ENCODE measurements at regions not wholly inside any gene's neighbourhood (a gene's known extent, or its start where the extent isn't known, plus 50 kb on each side); places are given as distances from the start of the nearest gene placed in this dataset.

DNA sequence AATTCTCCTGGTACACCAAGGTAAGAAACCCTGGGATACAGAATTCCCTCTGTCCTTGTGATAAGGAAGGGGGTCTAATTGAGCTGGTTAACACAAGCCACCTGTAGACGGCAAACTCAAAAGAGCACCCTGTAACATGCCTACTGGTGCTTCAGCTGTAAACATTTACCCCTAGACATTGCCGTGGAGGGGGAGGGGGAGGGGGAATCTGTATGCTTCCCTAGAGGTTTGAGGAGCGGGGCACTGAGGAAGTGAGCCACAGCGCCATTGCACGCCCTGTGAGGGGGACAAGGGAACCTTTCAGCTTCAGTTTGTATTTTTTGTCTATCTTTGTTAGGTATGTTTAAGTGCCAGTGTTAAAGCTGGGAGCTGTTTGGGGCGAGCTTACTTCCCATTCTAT, 99.8 kb downstream of the AASDHPPT start:
- Mint-ChIP-seq H3K27me3 (peaks cover 0 to 2% of the 10 kb centered on the region in 2 donors), H3K36me3 (no peaks in the 10 kb centered on the region), H3K4me1 (no peaks in the 10 kb centered on the region), H3K27ac (no peak overlapping the region), H3K4me3 (no peak overlapping the region), H3K9me3 (peaks cover 4 to 7% (median 5%) of the 10 kb centered on the region in 3 donors)
- Histone ChIP-seq H3K4me3 (ENCODE audit: control insufficient read depth in 1 of 2, extremely low read depth in 1 of 2, low read length in 1 of 2) (no peak overlapping the region), H3K4me1 (ENCODE audit: control insufficient read depth in 1 of 2, extremely low read depth in 1 of 2, insufficient read depth in 2 of 2, low read length in 2 of 2) (no peaks in the 10 kb centered on the region), H3K27me3 (replicated peaks in 1 of 2; ENCODE audit: control insufficient read depth in 2 of 2, extremely low read depth in 1 of 2, insufficient read depth in 2 of 2, low read length in 1 of 2) (no peaks in the 10 kb centered on the region), H3K9me3 (no peaks in the 10 kb centered on the region), H3K27ac (ENCODE audit: low read length) (no peak overlapping the region), H3K36me3 (ENCODE audit: control insufficient read depth in 2 of 2, extremely low read depth in 1 of 2, insufficient read depth in 1 of 2, low read length in 1 of 2) (no peaks in the 10 kb centered on the region)
- no peak for ATAC-seq (replicated peaks in 1 of 4)
- ChIA-PET CTCF (no interaction called here), POLR2A (no interaction called here)
- DNase-seq: no peak
- 60% methylated on average over 1 of the region's 6 CpGs for WGBS (ENCODE audit: insufficient coverage)

DNA sequence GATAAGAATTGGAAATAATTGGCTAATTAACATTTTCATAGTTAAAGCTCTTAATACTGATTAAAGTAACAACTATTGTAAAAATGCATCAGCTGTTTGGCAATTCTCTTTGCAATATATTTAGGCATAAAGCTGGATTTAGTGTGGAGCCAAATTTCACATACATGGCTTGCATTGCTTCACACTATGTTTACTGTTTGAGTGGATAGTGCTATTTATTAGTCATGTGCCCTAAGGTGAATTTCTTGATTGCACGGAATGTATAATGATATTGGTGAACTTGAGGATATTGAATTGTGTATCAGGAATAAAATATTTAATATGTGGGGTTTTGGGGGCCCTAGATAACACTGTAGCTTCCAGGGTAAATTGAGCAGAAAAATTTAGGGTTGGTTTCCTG, 100.9 kb downstream of the AASDHPPT start:
- no peaks in the 10 kb centered on the region for H3K9me3 ChIP-seq
- WGBS (ENCODE audit: insufficient coverage): 20% methylated on average over 1 of the region's 1 CpG
- H3K4me1 Mint-ChIP-seq: no peaks in the 10 kb centered on the region
- H3K36me3 ChIP-seq (ENCODE audit: control insufficient read depth in 2 of 2, extremely low read depth in 1 of 2, insufficient read depth in 1 of 2, low read length in 1 of 2): no peaks in the 10 kb centered on the region
- no peak overlapping the region for H3K4me3 Mint-ChIP-seq
- H3K27ac ChIP-seq (ENCODE audit: low read length): no peak overlapping the region
- POLR2A ChIA-PET: no interaction called here
- ATAC-seq (replicated peaks in 1 of 4) (no peak), DNase-seq (no peak)
- no peaks in the 10 kb centered on the region for H3K27me3 ChIP-seq (replicated peaks in 1 of 2; ENCODE audit: control insufficient read depth in 2 of 2, extremely low read depth in 1 of 2, insufficient read depth in 2 of 2, low read length in 1 of 2)
- H3K4me1 ChIP-seq (ENCODE audit: control insufficient read depth in 1 of 2, extremely low read depth in 1 of 2, insufficient read depth in 2 of 2, low read length in 2 of 2): no peaks in the 10 kb centered on the region
- peaks cover 4 to 10% (median 5%) of the 10 kb centered on the region in 3 donors for H3K9me3 Mint-ChIP-seq
- no peak overlapping the region for H3K4me3 ChIP-seq (ENCODE audit: control insufficient read depth in 1 of 2, extremely low read depth in 1 of 2, low read length in 1 of 2)
- no peaks in the 10 kb centered on the region for H3K36me3 Mint-ChIP-seq
- CTCF ChIA-PET: no interaction called here
- H3K27ac Mint-ChIP-seq: no peak overlapping the region
- peaks cover 0 to 2% of the 10 kb centered on the region in 2 donors for H3K27me3 Mint-ChIP-seq

DNA sequence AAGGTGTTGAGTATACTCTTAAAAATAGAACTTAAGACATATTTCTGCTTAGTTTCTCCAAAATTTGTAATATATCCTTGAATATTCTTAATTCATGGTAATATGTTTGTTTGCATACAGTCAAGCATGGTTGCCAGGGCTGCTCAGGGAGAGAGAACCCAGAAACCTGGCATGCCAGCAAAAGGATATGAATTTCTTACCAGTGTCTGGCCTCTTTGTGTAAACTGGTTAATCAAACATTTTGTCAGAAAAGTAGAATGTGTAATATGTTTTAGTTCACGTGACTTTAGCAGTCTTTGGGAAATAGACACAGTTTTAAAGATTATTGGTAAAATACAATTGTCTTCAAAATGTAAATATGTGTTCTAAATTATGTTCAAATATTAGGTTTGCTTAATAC, 101.6 kb downstream of the AASDHPPT start:
- Mint-ChIP-seq H3K27me3 (peaks cover 0 to 2% of the 10 kb centered on the region in 2 donors), H3K9me3 (peaks cover 4 to 10% (median 5%) of the 10 kb centered on the region in 3 donors), H3K4me3 (no peak overlapping the region), H3K27ac (no peak overlapping the region), H3K4me1 (no peaks in the 10 kb centered on the region), H3K36me3 (no peaks in the 10 kb centered on the region)
- CTCF ChIA-PET: no interaction called here
- Histone ChIP-seq H3K36me3 (ENCODE audit: control insufficient read depth in 2 of 2, extremely low read depth in 1 of 2, insufficient read depth in 1 of 2, low read length in 1 of 2) (no peaks in the 10 kb centered on the region), H3K4me1 (ENCODE audit: control insufficient read depth in 1 of 2, extremely low read depth in 1 of 2, insufficient read depth in 2 of 2, low read length in 2 of 2) (no peaks in the 10 kb centered on the region), H3K27ac (ENCODE audit: low read length) (no peak overlapping the region), H3K27me3 (replicated peaks in 1 of 2; ENCODE audit: control insufficient read depth in 2 of 2, extremely low read depth in 1 of 2, insufficient read depth in 2 of 2, low read length in 1 of 2) (no peaks in the 10 kb centered on the region), H3K9me3 (no peaks in the 10 kb centered on the region), H3K4me3 (ENCODE audit: control insufficient read depth in 1 of 2, extremely low read depth in 1 of 2, low read length in 1 of 2) (no peak overlapping the region)
- DNase-seq (no peak), ATAC-seq (replicated peaks in 1 of 4) (no peak)
- WGBS (ENCODE audit: insufficient coverage): no CpG with 5 or more reads among the region's 1 CpG
- POLR2A ChIA-PET: no interaction called here

DNA sequence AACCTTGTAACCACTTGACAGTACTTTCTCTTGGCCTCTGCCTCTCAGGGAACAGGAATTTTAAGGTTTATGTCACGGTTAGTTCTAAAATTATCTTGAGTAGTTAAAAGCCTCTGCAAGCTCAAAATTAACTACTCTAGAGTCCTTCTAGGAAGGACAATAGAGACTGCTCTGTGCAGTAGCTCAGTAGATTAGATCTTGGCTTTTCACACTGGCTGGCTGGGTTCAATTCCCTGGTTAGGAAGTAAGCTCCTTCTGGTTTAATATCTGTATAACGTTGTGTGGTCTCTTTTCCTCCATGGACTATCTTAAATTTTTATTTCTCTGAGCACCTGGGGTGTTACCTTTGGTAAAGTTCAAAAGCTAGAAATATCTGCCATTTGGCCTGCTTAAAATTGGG, 109.2 kb downstream of the AASDHPPT start:
- ATAC-seq (replicated peaks in 1 of 4) (no peak), DNase-seq (no peak)
- no peaks in the 10 kb centered on the region for H3K27me3 ChIP-seq (replicated peaks in 1 of 2; ENCODE audit: control insufficient read depth in 2 of 2, extremely low read depth in 1 of 2, insufficient read depth in 2 of 2, low read length in 1 of 2)
- Mint-ChIP-seq H3K9me3 (peaks cover 0 to 6% (median 4%) of the 10 kb centered on the region in 3 donors), H3K27me3 (no peaks in the 10 kb centered on the region), H3K4me3 (no peak overlapping the region), H3K27ac (no peak overlapping the region), H3K4me1 (no peaks in the 10 kb centered on the region), H3K36me3 (no peaks in the 10 kb centered on the region)
- H3K9me3 ChIP-seq: no peaks in the 10 kb centered on the region
- H3K4me1 ChIP-seq (ENCODE audit: control insufficient read depth in 1 of 2, extremely low read depth in 1 of 2, insufficient read depth in 2 of 2, low read length in 2 of 2): no peaks in the 10 kb centered on the region
- no peak overlapping the region for H3K27ac ChIP-seq (ENCODE audit: low read length)
- WGBS (ENCODE audit: insufficient coverage): no CpG with 5 or more reads among the region's 2 CpGs
- CTCF ChIA-PET: no interaction called here
- POLR2A ChIA-PET: no interaction called here
- H3K36me3 ChIP-seq (ENCODE audit: control insufficient read depth in 2 of 2, extremely low read depth in 1 of 2, insufficient read depth in 1 of 2, low read length in 1 of 2): no peaks in the 10 kb centered on the region
- H3K4me3 ChIP-seq (ENCODE audit: control insufficient read depth in 1 of 2, extremely low read depth in 1 of 2, low read length in 1 of 2): no peak overlapping the region

DNA sequence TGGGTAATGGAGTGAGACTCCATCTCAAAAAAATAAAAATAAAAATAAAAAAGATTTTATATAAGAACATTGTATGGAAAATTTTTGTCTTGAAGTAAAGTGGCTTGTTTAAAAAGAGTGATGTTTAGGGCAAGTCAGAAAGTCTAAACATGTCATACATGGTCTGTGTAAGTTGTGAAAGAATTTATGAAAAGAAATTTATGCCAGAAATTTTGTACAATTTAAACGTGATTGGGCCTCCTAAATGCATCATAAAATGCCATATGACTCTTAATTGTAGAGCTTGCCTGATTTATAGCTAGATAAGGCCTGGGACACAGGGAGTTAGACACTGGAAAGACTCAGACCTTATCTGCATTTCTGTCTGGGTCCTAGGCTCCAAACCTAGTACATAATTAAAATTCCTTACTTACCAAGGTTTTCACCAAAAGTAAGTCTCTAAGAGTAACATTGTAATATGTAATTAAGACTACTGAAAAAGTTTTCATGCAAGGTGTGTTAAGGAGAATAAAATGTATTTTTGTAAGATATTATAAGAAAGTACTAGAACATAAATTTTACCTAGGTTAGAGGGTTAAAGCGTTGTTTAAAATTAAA, 110.5 kb downstream of the AASDHPPT start:
- H3K4me1 Mint-ChIP-seq: no peaks in the 10 kb centered on the region
- ChIA-PET CTCF (interaction anchor here in 1 of 2 donors (0.7 kb wide), 1 partner anchor 13 kb away, joined by 3 read pairs; no protein-coding TSS in a partner anchor), POLR2A (no interaction called here)
- H3K4me1 ChIP-seq (ENCODE audit: control insufficient read depth in 1 of 2, extremely low read depth in 1 of 2, insufficient read depth in 2 of 2, low read length in 2 of 2): no peaks in the 10 kb centered on the region
- H3K9me3 ChIP-seq: no peaks in the 10 kb centered on the region
- H3K27me3 Mint-ChIP-seq: no peaks in the 10 kb centered on the region
- WGBS (ENCODE audit: insufficient coverage): no CpG with 5 or more reads among the region's 2 CpGs
- H3K4me3 Mint-ChIP-seq: no peak overlapping the region
- no peaks in the 10 kb centered on the region for H3K9me3 Mint-ChIP-seq
- H3K27ac Mint-ChIP-seq: no peak overlapping the region
- H3K4me3 ChIP-seq (ENCODE audit: control insufficient read depth in 1 of 2, extremely low read depth in 1 of 2, low read length in 1 of 2): no peak overlapping the region
- H3K27ac ChIP-seq (ENCODE audit: low read length): no peak overlapping the region
- ATAC-seq (replicated peaks in 1 of 4) (no peak), DNase-seq (no peak)
- no peaks in the 10 kb centered on the region for H3K36me3 Mint-ChIP-seq
- H3K36me3 ChIP-seq (ENCODE audit: control insufficient read depth in 2 of 2, extremely low read depth in 1 of 2, insufficient read depth in 1 of 2, low read length in 1 of 2): no peaks in the 10 kb centered on the region
- H3K27me3 ChIP-seq (replicated peaks in 1 of 2; ENCODE audit: control insufficient read depth in 2 of 2, extremely low read depth in 1 of 2, insufficient read depth in 2 of 2, low read length in 1 of 2): no peaks in the 10 kb centered on the region

DNA sequence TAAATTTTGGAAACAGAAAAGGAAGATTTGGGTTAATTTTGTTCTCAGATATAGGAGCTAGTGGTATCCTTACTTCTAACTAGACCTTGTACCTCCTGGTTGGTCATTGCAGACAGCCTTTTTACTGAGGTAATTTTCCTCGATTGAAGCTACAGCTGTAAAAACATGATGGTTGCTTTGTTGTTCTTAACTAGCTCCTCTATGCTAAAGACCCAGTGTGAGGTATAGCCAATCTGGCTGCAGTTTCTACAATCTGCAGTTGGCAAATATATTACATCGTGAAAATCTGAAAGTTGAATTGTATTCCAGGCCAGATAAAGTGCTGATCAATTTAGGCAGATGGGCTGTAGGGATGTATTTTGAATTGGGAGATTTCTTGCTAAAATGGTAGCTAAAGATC, 116.5 kb downstream of the AASDHPPT start:
- H3K36me3 ChIP-seq (ENCODE audit: control insufficient read depth in 2 of 2, extremely low read depth in 1 of 2, insufficient read depth in 1 of 2, low read length in 1 of 2): no peaks in the 10 kb centered on the region
- Mint-ChIP-seq H3K9me3 (no peaks in the 10 kb centered on the region), H3K4me3 (no peak overlapping the region), H3K27ac (no peak overlapping the region), H3K27me3 (peaks cover 0 to 3% of the 10 kb centered on the region in 2 donors), H3K4me1 (no peaks in the 10 kb centered on the region), H3K36me3 (no peaks in the 10 kb centered on the region)
- no peak overlapping the region for H3K4me3 ChIP-seq (ENCODE audit: control insufficient read depth in 1 of 2, extremely low read depth in 1 of 2, low read length in 1 of 2)
- H3K27ac ChIP-seq (ENCODE audit: low read length): no peak overlapping the region
- DNase-seq (no peak), ATAC-seq (replicated peaks in 1 of 4) (no peak)
- H3K9me3 ChIP-seq: no peaks in the 10 kb centered on the region
- H3K4me1 ChIP-seq (ENCODE audit: control insufficient read depth in 1 of 2, extremely low read depth in 1 of 2, insufficient read depth in 2 of 2, low read length in 2 of 2): no peaks in the 10 kb centered on the region
- POLR2A ChIA-PET: no interaction called here
- H3K27me3 ChIP-seq (replicated peaks in 1 of 2; ENCODE audit: control insufficient read depth in 2 of 2, extremely low read depth in 1 of 2, insufficient read depth in 2 of 2, low read length in 1 of 2): no peaks in the 10 kb centered on the region
- 40% methylated on average over 1 of the region's 2 CpGs for WGBS (ENCODE audit: insufficient coverage)
- CTCF ChIA-PET: interaction anchor here in 1 of 2 donors (0.6 kb wide), 1 partner anchor 380 kb away, joined by 3 read pairs; no protein-coding TSS in a partner anchor

DNA sequence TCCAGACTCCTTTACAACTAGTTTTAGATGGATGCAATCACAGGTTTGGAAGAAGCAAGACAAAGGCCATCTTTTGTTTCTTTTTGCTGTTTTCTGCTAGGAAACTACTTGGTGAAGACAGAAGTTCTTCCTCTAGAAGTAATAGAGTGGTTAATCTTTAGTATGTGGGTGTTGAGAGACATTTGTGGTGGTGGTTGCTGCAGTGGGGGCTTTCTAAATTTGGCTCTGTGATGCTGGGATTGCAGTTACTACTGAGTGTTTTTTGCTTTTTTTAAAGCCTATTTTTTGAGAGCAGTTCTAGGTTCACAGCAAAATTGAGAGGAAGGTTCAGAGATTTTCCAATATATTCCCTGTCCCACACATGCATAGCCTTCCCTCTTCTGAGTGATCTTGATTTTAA, 120.0 kb downstream of the AASDHPPT start:
- ChIA-PET CTCF (no interaction called here), POLR2A (no interaction called here)
- Mint-ChIP-seq H3K27ac (no peak overlapping the region), H3K4me1 (no peaks in the 10 kb centered on the region), H3K36me3 (no peaks in the 10 kb centered on the region), H3K27me3 (peaks cover 0 to 3% of the 10 kb centered on the region in 2 donors), H3K4me3 (no peak overlapping the region), H3K9me3 (no peaks in the 10 kb centered on the region)
- H3K4me3 ChIP-seq (ENCODE audit: control insufficient read depth in 1 of 2, extremely low read depth in 1 of 2, low read length in 1 of 2): no peak overlapping the region
- H3K27ac ChIP-seq (ENCODE audit: low read length): no peak overlapping the region
- no peak for DNase-seq
- no peaks in the 10 kb centered on the region for H3K4me1 ChIP-seq (ENCODE audit: control insufficient read depth in 1 of 2, extremely low read depth in 1 of 2, insufficient read depth in 2 of 2, low read length in 2 of 2)
- H3K27me3 ChIP-seq (replicated peaks in 1 of 2; ENCODE audit: control insufficient read depth in 2 of 2, extremely low read depth in 1 of 2, insufficient read depth in 2 of 2, low read length in 1 of 2): no peaks in the 10 kb centered on the region
- no peaks in the 10 kb centered on the region for H3K9me3 ChIP-seq
- no peaks in the 10 kb centered on the region for H3K36me3 ChIP-seq (ENCODE audit: control insufficient read depth in 2 of 2, extremely low read depth in 1 of 2, insufficient read depth in 1 of 2, low read length in 1 of 2)
- no peak for ATAC-seq (replicated peaks in 1 of 4)

All from T-cell (primary cell).